HFFc6 (cell line): ENCODE measurements at regions not wholly inside any gene's neighbourhood (a gene's known extent, or its start where the extent isn't known, plus 50 kb on each side); places are given as distances from the start of the nearest gene placed in this dataset.

Experiments
- DNase-seq: peaks from one replicate; pipeline ENCODE4 v3.0.0-alpha.2; 2018
- H3K27ac Mint-ChIP-seq: 2 replicates; pipeline ENCODE4 v1.8.0; 2020; ENCODE audit warnings: mild to moderate bottlenecking, mixed read lengths
- H3K27me3 Mint-ChIP-seq: 2 replicates; pipeline ENCODE4 v1.8.0; 2021; ENCODE audit warnings: mild to moderate bottlenecking, moderate library complexity, mixed read lengths; ENCODE audit not compliant: insufficient read depth
- H3K36me3 Mint-ChIP-seq: 2 replicates; pipeline ENCODE4 v1.8.0; 2021; ENCODE audit warnings: low read depth, mixed read lengths
- H3K4me1 Mint-ChIP-seq: 2 replicates; pipeline ENCODE4 v1.8.0; 2020; ENCODE audit warnings: low read depth, mixed read lengths
- H3K4me3 Mint-ChIP-seq: 2 replicates; pipeline ENCODE4 v1.8.0; 2020; ENCODE audit warnings: mild to moderate bottlenecking, moderate library complexity, mixed read lengths
- H3K9me3 Mint-ChIP-seq: 2 replicates; pipeline ENCODE4 v1.8.0; 2020; ENCODE audit warnings: mild to moderate bottlenecking, mixed read lengths
- CTCF ChIP-seq: fragments of 200-600 bp; sonication (generic); IDR thresholded peaks from 2 replicates; pipeline ENCODE4 v1.5.0; 2021; ENCODE audit warnings: antibody characterized with exemption, mild to moderate bottlenecking

GRCh38 chr10:65719790-65720189, 1206.0 kb upstream of the LRRTM3 start:
- H3K9me3 Mint-ChIP-seq: peaks cover 27% of the 10 kb centered on the region
- no peak overlapping the region for H3K27ac Mint-ChIP-seq
- H3K36me3 Mint-ChIP-seq: peaks cover 8% of the 10 kb centered on the region
- no peaks in the 10 kb centered on the region for H3K4me1 Mint-ChIP-seq
- H3K27me3 Mint-ChIP-seq: no peaks in the 10 kb centered on the region
- no peak for TF ChIP-seq CTCF
- no peak overlapping the region for H3K4me3 Mint-ChIP-seq
- no peak for DNase-seq

- DNase-seq: no peak
- no peaks in the 10 kb centered on the region for H3K4me1 Mint-ChIP-seq
- H3K4me3 Mint-ChIP-seq: no peak overlapping the region
- no peak overlapping the region for H3K27ac Mint-ChIP-seq
- no peaks in the 10 kb centered on the region for H3K27me3 Mint-ChIP-seq
- no peak for TF ChIP-seq CTCF
- H3K9me3 Mint-ChIP-seq: peaks cover 23% of the 10 kb centered on the region
- H3K36me3 Mint-ChIP-seq: peaks cover 4% of the 10 kb centered on the region; the same call in 1 of the 2 replicates
These were observed 1204.9 kb upstream of the LRRTM3 start for GRCh38 chr10:65720901-65721300.

GRCh38 chr10:65723525-65723924, 1202.3 kb upstream of the LRRTM3 start:
- Mint-ChIP-seq H3K36me3 (peaks cover 4% of the 10 kb centered on the region; the same call in 1 of the 2 replicates), H3K27me3 (no peaks in the 10 kb centered on the region), H3K9me3 (peaks cover 18% of the 10 kb centered on the region), H3K4me3 (no peak overlapping the region), H3K27ac (no peak overlapping the region), H3K4me1 (no peaks in the 10 kb centered on the region)
- TF ChIP-seq CTCF: no peak
- no peak for DNase-seq

- H3K27me3 Mint-ChIP-seq: no peaks in the 10 kb centered on the region; the same call in 1 of the 2 replicates
- H3K4me3 Mint-ChIP-seq: no peak overlapping the region
- no peak overlapping the region for H3K27ac Mint-ChIP-seq
- DNase-seq: no peak
- no peaks in the 10 kb centered on the region for H3K36me3 Mint-ChIP-seq
- H3K4me1 Mint-ChIP-seq: no peaks in the 10 kb centered on the region
- TF ChIP-seq CTCF: no peak
- peaks cover 23% of the 10 kb centered on the region for H3K9me3 Mint-ChIP-seq
These were observed 1190.5 kb upstream of the LRRTM3 start for GRCh38 chr10:65735382-65735781.

GRCh38 chr10:65742906-65743305, 1182.9 kb upstream of the LRRTM3 start:
- DNase-seq: no peak

More at GRCh38 chr10:65742906-65743305, 1182.9 kb upstream of the LRRTM3 start:
- no peaks in the 10 kb centered on the region for H3K27me3 Mint-ChIP-seq
- H3K9me3 Mint-ChIP-seq: peaks cover 7% of the 10 kb centered on the region
- H3K4me1 Mint-ChIP-seq: no peaks in the 10 kb centered on the region
- no peak overlapping the region for H3K4me3 Mint-ChIP-seq
- H3K36me3 Mint-ChIP-seq: no peaks in the 10 kb centered on the region
- no peak for TF ChIP-seq CTCF
- no peak overlapping the region for H3K27ac Mint-ChIP-seq
